VCaP (cell line): ENCODE measurements at regions not wholly inside any gene's neighbourhood (a gene's known extent, or its start where the extent isn't known, plus 50 kb on each side); places are given as distances from the start of the nearest gene placed in this dataset.

ENCODE experiments used
- H3K27ac ChIP-seq: fragments of 450-650 bp; 2 replicates; pipeline ENCODE4 v1.5.1; 2017
- TF ChIP-seq, protein P1 (sequence below): fragments of 450-650 bp; conservative IDR thresholded peaks from 2 replicates; pipeline ENCODE4 v1.5.1; 2017; ENCODE audit warnings: mild to moderate bottlenecking, moderate library complexity

DNA sequence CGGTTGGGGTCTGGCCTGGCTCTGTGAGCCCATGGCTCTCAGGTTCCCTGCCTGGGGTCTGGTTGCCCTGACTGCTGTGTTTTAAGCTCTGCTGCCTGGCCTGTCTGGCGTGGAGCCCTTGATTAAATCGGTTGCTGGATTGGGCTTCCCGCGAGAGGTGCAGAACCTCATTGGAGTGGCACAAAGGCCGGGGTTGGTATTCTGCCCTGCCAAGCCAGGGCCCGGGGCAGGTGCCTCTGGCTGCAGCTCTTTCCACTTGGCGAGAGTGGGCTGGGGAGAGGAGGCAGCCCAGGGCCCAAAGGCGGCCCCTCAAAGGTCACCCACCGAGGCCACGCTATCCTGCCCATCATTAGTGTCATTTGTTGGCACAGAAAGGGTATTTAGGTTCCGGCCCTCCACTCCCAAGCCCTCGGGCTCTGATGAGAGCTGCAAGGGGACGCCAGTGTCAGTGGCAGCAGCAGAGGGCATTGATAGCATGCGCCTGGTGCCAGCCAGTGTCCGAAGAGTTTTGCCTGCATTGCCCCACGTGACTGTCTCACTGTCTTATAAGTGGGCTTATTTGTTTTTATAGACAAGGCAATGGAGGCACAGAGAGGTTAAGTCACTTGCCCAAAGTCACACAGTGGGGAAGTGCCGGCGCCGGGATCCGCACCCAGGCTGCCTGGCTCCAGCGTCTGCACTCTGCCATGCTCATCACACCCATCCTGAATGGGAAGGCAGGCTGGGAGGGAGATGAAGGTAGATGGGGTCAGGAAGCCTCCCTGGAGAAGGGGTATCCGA, 68.0 kb upstream of the CIBAR2 start:
- H3K27ac ChIP-seq: no peak overlapping the region
- TF ChIP-seq, protein P1, sequence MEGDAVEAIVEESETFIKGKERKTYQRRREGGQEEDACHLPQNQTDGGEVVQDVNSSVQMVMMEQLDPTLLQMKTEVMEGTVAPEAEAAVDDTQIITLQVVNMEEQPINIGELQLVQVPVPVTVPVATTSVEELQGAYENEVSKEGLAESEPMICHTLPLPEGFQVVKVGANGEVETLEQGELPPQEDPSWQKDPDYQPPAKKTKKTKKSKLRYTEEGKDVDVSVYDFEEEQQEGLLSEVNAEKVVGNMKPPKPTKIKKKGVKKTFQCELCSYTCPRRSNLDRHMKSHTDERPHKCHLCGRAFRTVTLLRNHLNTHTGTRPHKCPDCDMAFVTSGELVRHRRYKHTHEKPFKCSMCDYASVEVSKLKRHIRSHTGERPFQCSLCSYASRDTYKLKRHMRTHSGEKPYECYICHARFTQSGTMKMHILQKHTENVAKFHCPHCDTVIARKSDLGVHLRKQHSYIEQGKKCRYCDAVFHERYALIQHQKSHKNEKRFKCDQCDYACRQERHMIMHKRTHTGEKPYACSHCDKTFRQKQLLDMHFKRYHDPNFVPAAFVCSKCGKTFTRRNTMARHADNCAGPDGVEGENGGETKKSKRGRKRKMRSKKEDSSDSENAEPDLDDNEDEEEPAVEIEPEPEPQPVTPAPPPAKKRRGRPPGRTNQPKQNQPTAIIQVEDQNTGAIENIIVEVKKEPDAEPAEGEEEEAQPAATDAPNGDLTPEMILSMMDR: no peak

DNA sequence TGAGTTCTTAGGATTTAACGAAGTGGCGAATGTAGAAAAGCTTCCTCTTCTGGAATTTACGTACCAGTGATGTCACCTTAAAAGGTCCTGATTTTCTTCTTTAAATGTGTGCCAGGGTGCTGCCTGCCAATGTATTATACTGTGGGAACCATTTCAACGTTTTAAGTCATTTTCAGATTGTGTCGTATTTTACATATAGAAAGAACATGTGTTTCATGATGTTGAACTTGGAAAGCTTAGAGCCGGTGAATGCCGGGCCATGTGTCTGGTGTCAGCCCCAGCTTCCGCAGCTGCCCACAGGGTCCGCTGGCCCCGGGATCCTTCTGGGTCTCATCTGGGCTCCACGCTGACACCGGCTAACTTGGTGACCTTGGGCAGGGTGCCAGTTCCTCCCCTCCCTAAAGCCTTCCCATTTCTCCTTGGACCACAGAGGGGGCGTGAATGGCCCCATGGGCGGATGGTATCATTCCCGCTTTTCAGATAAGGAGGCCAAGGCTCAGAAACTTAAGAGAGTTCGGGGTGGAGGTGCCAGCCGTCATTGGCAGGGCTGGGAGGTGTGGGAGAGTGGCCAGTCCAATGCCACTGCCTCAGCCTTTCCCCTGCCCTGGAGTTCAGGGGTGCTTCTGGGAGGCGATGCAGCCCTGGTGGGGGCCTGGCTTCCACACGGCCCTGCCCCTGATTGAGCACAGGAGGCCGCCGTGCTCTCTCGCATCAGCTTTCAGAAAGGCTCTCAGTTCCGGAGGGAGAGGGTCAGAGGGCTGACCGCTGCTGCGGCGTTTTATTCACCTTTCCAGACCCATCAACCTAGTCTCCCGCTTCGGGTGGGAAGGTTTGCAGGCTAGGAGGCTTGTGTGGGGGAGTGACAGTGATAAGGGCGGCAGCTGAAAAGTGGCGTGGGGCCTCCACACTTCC, 68.8 kb upstream of the CIBAR2 start:
- TF ChIP-seq, protein P1: no peak
- no peak overlapping the region for H3K27ac ChIP-seq

DNA sequence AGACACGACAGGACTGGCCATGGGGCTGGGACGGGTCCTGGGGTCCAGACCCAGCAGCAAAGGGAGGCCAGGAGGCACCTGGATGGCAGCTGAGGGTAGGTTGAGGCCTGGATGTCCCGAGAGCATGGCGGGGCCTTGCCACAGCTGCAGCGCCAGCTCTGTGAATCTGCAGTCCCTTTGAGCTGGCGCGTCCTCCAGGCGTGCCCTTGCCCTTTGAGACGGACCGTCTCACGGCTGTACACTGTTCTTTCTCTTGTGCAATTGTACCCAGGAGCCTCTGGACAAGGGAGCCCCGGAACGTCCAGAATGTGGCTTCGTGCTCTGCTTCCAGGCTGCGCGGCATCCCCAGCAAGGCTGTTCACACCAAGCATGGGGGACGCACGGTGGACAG, 69.5 kb upstream of the CIBAR2 start:
- H3K27ac ChIP-seq: no peak overlapping the region
- TF ChIP-seq, protein P1: no peak

DNA sequence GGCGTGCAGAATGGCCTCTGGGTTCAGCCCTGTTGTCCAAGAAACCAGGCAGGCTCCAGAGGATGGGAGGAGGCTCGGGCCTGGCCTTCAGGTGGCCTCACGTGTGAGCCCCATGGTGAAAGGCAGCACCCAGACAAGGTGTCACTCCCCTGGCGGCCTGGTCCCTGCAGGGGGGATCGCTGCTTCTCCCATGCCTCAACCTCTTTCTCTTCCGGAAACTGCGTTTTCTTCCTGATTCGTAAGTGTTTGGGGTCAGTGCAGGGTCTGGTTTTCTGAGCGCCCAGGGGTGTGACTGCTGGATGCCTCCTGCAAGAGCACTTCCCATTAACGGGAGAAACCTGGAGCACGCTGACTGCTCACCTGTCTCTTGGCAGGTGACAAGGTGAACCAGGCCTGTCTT, 70.0 kb upstream of the CIBAR2 start:
- H3K27ac ChIP-seq: no peak overlapping the region
- TF ChIP-seq, protein P1: no peak

DNA sequence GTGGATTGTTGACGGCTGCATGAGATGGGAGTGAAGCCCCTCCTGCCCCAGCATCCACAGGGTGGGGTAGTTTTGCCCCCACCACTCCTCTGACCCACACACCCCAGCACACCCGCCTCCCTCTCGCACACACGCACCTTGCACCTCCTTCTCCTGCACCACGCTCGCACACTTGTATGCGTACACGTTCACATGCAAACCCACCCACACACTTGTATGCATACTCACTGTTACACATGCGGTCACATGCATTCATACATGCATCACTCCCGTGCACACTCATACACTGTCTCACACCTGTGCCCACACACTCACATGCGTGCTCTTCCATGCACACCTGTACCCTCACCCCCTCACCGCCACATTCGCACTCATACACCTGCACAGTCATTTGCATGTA, 70.5 kb upstream of the CIBAR2 start:
- TF ChIP-seq, protein P1: no peak
- H3K27ac ChIP-seq: no peak overlapping the region

DNA sequence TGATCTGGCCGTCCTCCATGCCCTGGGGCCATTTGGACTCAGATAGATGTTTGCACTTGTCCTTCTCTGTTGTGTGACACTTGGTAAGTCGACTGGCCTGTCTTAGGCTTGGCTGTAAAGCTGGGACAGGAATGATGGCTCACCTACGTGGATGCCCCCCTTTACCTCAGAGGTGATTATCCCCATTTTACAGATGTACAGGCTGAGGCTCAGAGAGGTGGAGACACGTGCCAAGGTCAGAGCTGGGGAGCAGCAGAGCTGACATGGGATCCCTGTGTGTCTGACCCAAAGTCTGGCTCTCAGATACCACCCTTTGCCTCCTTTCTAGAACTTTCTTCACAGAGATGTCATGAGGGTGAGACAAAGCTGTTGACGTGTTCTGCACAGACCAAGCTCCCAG, 71.3 kb upstream of the CIBAR2 start:
- TF ChIP-seq, protein P1: no peak
- no peak overlapping the region for H3K27ac ChIP-seq

DNA sequence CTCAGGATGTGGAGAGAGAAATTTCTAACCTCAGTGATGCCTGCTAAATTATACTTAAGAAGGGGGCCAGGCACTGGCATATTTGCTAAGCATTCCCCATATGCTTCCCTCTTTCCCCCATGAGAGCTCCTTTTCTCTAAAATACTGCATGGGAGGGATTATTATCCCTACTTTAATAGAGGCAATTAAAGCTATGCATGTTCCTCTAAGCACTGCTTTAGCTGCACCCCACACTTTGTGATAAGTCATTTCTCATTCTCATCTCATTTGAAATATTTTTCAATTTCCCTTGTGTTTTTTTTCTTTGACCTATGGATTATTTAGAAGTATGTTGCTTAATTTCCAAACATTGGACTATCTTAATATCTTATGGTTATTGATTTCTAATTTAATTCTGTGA, 72.1 kb upstream of the CIBAR2 start:
- no peak overlapping the region for H3K27ac ChIP-seq
- TF ChIP-seq, protein P1: no peak
